Astrocyte (in vitro differentiated cells and primary cell): ENCODE measurements at regions not wholly inside any gene's neighbourhood (a gene's known extent, or its start where the extent isn't known, plus 50 kb on each side); places are given as distances from the start of the nearest gene placed in this dataset.
A peak's percentile ranks its signal among the peaks of the same experiment; 100 is the strongest.

Experiments
- DNase-seq: peaks from one replicate; pipeline ENCODE4 v3.0.0-alpha.2; 2010; ENCODE audit warnings: low read depth
- FAIRE-seq: peaks from 2 replicates; lab custom pipeline; 2011; peaks lifted over from hg19 to GRCh38; lab: Jason Lieb, UNC
- H2AFZ ChIP-seq: 2 replicates; pipeline ENCODE4 v1.6.0; 2012; ENCODE audit warnings: low read depth, low read length, inconsistent platforms
- H3K27ac ChIP-seq: 2 replicates; pipeline ENCODE4 v1.5.1; 2011; ENCODE audit warnings: low read depth, low read length, inconsistent platforms
- H3K27me3 ChIP-seq: 2 replicates; pipeline ENCODE4 v1.6.0; 2011; ENCODE audit warnings: low read length, inconsistent platforms; ENCODE audit not compliant: insufficient read depth
- H3K36me3 ChIP-seq: 2 replicates; pipeline ENCODE4 v1.5.1; 2011; ENCODE audit warnings: low read length, inconsistent platforms; ENCODE audit not compliant: insufficient read depth
- H3K4me1 ChIP-seq: 2 replicates; pipeline ENCODE4 v1.5.1; 2011; ENCODE audit warnings: low read length, inconsistent platforms; ENCODE audit not compliant: insufficient read depth
- H3K4me2 ChIP-seq: 2 replicates; pipeline ENCODE4 v1.6.0; 2012; ENCODE audit warnings: low read length, inconsistent platforms
- H3K4me3 ChIP-seq: 2 replicates; pipeline ENCODE4 v1.5.1; 2011; ENCODE audit warnings: low read depth, mild to moderate bottlenecking, low read length, inconsistent platforms; ENCODE audit not compliant: insufficient read depth
- H3K79me2 ChIP-seq: 2 replicates; pipeline ENCODE4 v1.6.0; 2012; ENCODE audit warnings: mild to moderate bottlenecking, low read length, inconsistent platforms; ENCODE audit not compliant: insufficient read depth
- H3K9ac ChIP-seq: 2 replicates; pipeline ENCODE4 v1.6.0; 2012; ENCODE audit warnings: mild to moderate bottlenecking, low read length, inconsistent platforms
- H3K9me3 ChIP-seq: 2 replicates; pipeline ENCODE4 v1.5.1; 2012; ENCODE audit warnings: low read depth, mild to moderate bottlenecking, low read length, inconsistent platforms; ENCODE audit not compliant: insufficient read depth
- H4K20me1 ChIP-seq: 2 replicates; pipeline ENCODE4 v1.6.0; 2012; ENCODE audit warnings: low read length, inconsistent platforms; ENCODE audit not compliant: insufficient read depth
- H3K27ac Mint-ChIP-seq: one replicate; pipeline ENCODE4 v1.8.0; 2021; ENCODE audit warnings: mild to moderate bottlenecking, mixed read lengths; ENCODE audit not compliant: unreplicated experiment
- H3K27me3 Mint-ChIP-seq: one replicate; pipeline ENCODE4 v1.8.0; 2021; ENCODE audit warnings: low read depth, mixed read lengths; ENCODE audit not compliant: unreplicated experiment
- H3K36me3 Mint-ChIP-seq: one replicate; pipeline ENCODE4 v1.8.0; 2021; ENCODE audit warnings: low read depth, mixed read lengths; ENCODE audit not compliant: unreplicated experiment
- H3K4me1 Mint-ChIP-seq: one replicate; pipeline ENCODE4 v1.8.0; 2021; ENCODE audit warnings: low read depth, mixed read lengths; ENCODE audit not compliant: unreplicated experiment
- H3K4me3 Mint-ChIP-seq: one replicate; pipeline ENCODE4 v1.8.0; 2021; ENCODE audit warnings: mild to moderate bottlenecking, moderate library complexity, mixed read lengths; ENCODE audit not compliant: unreplicated experiment
- H3K9me3 Mint-ChIP-seq: one replicate; pipeline ENCODE4 v1.8.0; 2021; ENCODE audit warnings: mild to moderate bottlenecking, mixed read lengths; ENCODE audit not compliant: unreplicated experiment
- CTCF ChIP-seq: IDR thresholded peaks from 2 replicates; pipeline ENCODE4 v1.5.1; 2011; ENCODE audit warnings: low read depth, mild to moderate bottlenecking, inconsistent platforms, low read length, moderate library complexity; ENCODE audit not compliant: insufficient read depth
- EZH2 ChIP-seq: IDR thresholded peaks from 2 replicates; pipeline ENCODE4 v1.6.1; 2012; ENCODE audit warnings: mild to moderate bottlenecking, low read length, inconsistent platforms; ENCODE audit not compliant: insufficient read depth

GRCh38 chr1:119220991-119221390 lies 80.5 kb upstream of the WARS2 start:
- no peak for TF ChIP-seq EZH2
- no peak for TF ChIP-seq CTCF
- H3K27ac Mint-ChIP-seq: no peak overlapping the region
- no peak overlapping the region for H3K4me3 Mint-ChIP-seq
- peaks cover 11% of the 10 kb centered on the region for H3K4me1 Mint-ChIP-seq
- Histone ChIP-seq H4K20me1 (no peaks in the 10 kb centered on the region), H3K27me3 (no peaks in the 10 kb centered on the region), H3K4me3 (no peak overlapping the region), H3K4me2 (no peak overlapping the region), H3K36me3 (no peaks in the 10 kb centered on the region), H2AFZ (no peak overlapping the region), H3K9ac (no peak overlapping the region), H3K79me2 (no peaks in the 10 kb centered on the region), H3K4me1 (no peaks in the 10 kb centered on the region), H3K9me3 (no peaks in the 10 kb centered on the region), H3K27ac (no peak overlapping the region)
- peaks cover 2% of the 10 kb centered on the region for H3K27me3 Mint-ChIP-seq
- H3K36me3 Mint-ChIP-seq: peaks cover 1% of the 10 kb centered on the region
- FAIRE-seq (no peak), DNase-seq (peak; percentile 46)
- no peaks in the 10 kb centered on the region for H3K9me3 Mint-ChIP-seq

GRCh38 chr1:119222271-119222670 lies 81.8 kb upstream of the WARS2 start:
- no peaks in the 10 kb centered on the region for H3K4me1 ChIP-seq
- no peak overlapping the region for H3K4me3 Mint-ChIP-seq
- H4K20me1 ChIP-seq: no peaks in the 10 kb centered on the region
- H3K4me3 ChIP-seq: no peak overlapping the region
- H3K27ac ChIP-seq: no peak overlapping the region
- no peaks in the 10 kb centered on the region for H3K36me3 ChIP-seq
- H3K4me1 Mint-ChIP-seq: peaks cover 20% of the 10 kb centered on the region
- H3K27me3 ChIP-seq: no peaks in the 10 kb centered on the region
- H3K79me2 ChIP-seq: no peaks in the 10 kb centered on the region
- H3K27ac Mint-ChIP-seq: no peak overlapping the region
- peaks cover 1% of the 10 kb centered on the region for H3K36me3 Mint-ChIP-seq
- H3K9ac ChIP-seq: no peak overlapping the region
- no peaks in the 10 kb centered on the region for H3K9me3 Mint-ChIP-seq
- TF ChIP-seq EZH2: no peak
- TF ChIP-seq CTCF: no peak
- H3K27me3 Mint-ChIP-seq: peaks cover 2% of the 10 kb centered on the region
- H3K9me3 ChIP-seq: no peaks in the 10 kb centered on the region
- no peak for DNase-seq
- H2AFZ ChIP-seq: no peak overlapping the region
- no peak for FAIRE-seq
- no peak overlapping the region for H3K4me2 ChIP-seq

GRCh38 chr1:119225265-119225664 lies 84.8 kb upstream of the WARS2 start:
- no peaks in the 10 kb centered on the region for H3K4me1 ChIP-seq
- H3K36me3 ChIP-seq: no peaks in the 10 kb centered on the region
- Mint-ChIP-seq H3K9me3 (no peaks in the 10 kb centered on the region), H3K4me1 (peaks cover 36% of the 10 kb centered on the region), H3K4me3 (no peak overlapping the region), H3K36me3 (no peaks in the 10 kb centered on the region), H3K27me3 (peaks cover 2% of the 10 kb centered on the region), H3K27ac (no peak overlapping the region)
- H3K27ac ChIP-seq: no peak overlapping the region
- FAIRE-seq: no peak
- no peak overlapping the region for H3K4me3 ChIP-seq
- no peaks in the 10 kb centered on the region for H4K20me1 ChIP-seq
- no peak overlapping the region for H3K4me2 ChIP-seq
- no peak overlapping the region for H2AFZ ChIP-seq
- no peak overlapping the region for H3K9ac ChIP-seq
- H3K9me3 ChIP-seq: no peaks in the 10 kb centered on the region
- H3K27me3 ChIP-seq: no peaks in the 10 kb centered on the region
- no peaks in the 10 kb centered on the region for H3K79me2 ChIP-seq
- TF ChIP-seq CTCF (no peak), EZH2 (no peak)
- no peak for DNase-seq
